A673 (cell line): ENCODE measurements at regions not wholly inside any gene's neighbourhood (a gene's known extent, or its start where the extent isn't known, plus 50 kb on each side); places are given as distances from the start of the nearest gene placed in this dataset.
"Not testable (repeated sequence)": the region's sequence is repeated elsewhere in the genome, so short reads cannot be mapped to it uniquely, and the experiment has no call there.

Experiments used
- BruUV-seq: library from RNA; stranded (reverse); fragments of 400-500 nt; replicated peaks from 2 replicates; lab custom pipeline; 2021; lab: Mats Ljungman, UMichigan
- CTCF ChIA-PET: fragments of 300-600 bp; sonication (Branson Sonifier 250); formaldehyde crosslinking; loops from one replicate; lab custom pipeline; 2022; ENCODE audit warnings: antibody characterized with exemption; lab: Charles Lee
- POLR2A ChIA-PET: fragments of 300-600 bp; sonication (Branson Sonifier 250); formaldehyde crosslinking; loops from one replicate; lab custom pipeline; 2022; ENCODE audit warnings: antibody characterized with exemption; ENCODE audit not compliant: low non-redundant PET; lab: Charles Lee
- DNase-seq: peaks from one replicate; pipeline ENCODE4 v3.0.0-alpha.2; 2015; ENCODE audit warnings: low spot score
- H3K27ac ChIP-seq: fragments of 200-600 bp; sonication (generic); 2 replicates; pipeline ENCODE4 v1.5.1; 2016; ENCODE audit warnings: mixed run types, low read depth, mild to moderate bottlenecking, mixed read lengths, antibody characterized with exemption, low read length; ENCODE audit not compliant: poor library complexity, severe bottlenecking
- H3K27me3 ChIP-seq: fragments of 200-600 bp; sonication (generic); replicated peaks from 2 replicates; pipeline ENCODE4 v1.6.1; 2017; ENCODE audit warnings: mixed run types, low read depth, mild to moderate bottlenecking, mixed read lengths, antibody characterized with exemption, low read length; ENCODE audit not compliant: insufficient read depth, poor library complexity
- H3K36me3 ChIP-seq: fragments of 200-600 bp; sonication (generic); 2 replicates; pipeline ENCODE4 v1.6.1; 2016; ENCODE audit warnings: mixed run types, mild to moderate bottlenecking, mixed read lengths, antibody characterized with exemption, low read length; ENCODE audit not compliant: insufficient read depth, poor library complexity, severe bottlenecking
- H3K4me1 ChIP-seq: fragments of 200-600 bp; sonication (generic); 2 replicates; pipeline ENCODE4 v1.6.1; 2017; ENCODE audit warnings: mixed run types, mild to moderate bottlenecking, mixed read lengths, antibody characterized with exemption, low read length; ENCODE audit not compliant: insufficient read depth, poor library complexity, severe bottlenecking
- H3K4me3 ChIP-seq: fragments of 200-600 bp; sonication (generic); 2 replicates; pipeline ENCODE4 v1.5.1; 2016; ENCODE audit warnings: low read depth, mixed run types, mild to moderate bottlenecking, mixed read lengths, low read length; ENCODE audit not compliant: poor library complexity, severe bottlenecking
- H3K9me3 ChIP-seq: fragments of 200-600 bp; sonication (generic); 2 replicates; pipeline ENCODE4 v1.6.1; 2016; ENCODE audit warnings: mixed run types, low read depth, mild to moderate bottlenecking, mixed read lengths, antibody characterized with exemption, low read length; ENCODE audit not compliant: poor library complexity, severe bottlenecking
- EZH2 ChIP-seq: fragments of 200-600 bp; sonication (generic); IDR thresholded peaks from 2 replicates; pipeline ENCODE4 v1.6.1; 2017; ENCODE audit warnings: borderline replicate concordance, low read depth, mild to moderate bottlenecking, mixed read lengths, antibody characterized with exemption, low read length; ENCODE audit not compliant: poor library complexity, severe bottlenecking
- intact Hi-C: fragments of 100-400 bp; cut with micrococcal nuclease; formaldehyde crosslinking; loops from one replicate; pipeline ENCODE4 v1.10.0; 2022; ENCODE audit not compliant: unreplicated experiment
- TF ChIP-seq, protein P1 (sequence below): fragments of 300-800, 200-600 bp; sonication (generic); conservative IDR thresholded peaks from 2 replicates; pipeline ENCODE4 v1.5.1; 2017; ENCODE audit warnings: low read depth, mild to moderate bottlenecking, antibody characterized with exemption, low read length, moderate library complexity, mixed read lengths

- ChIA-PET CTCF (no interaction called here), POLR2A (no interaction called here)
- Histone ChIP-seq H3K4me3 (no peak overlapping the region), H3K27me3 (peaks cover 13% of the 10 kb centered on the region), H3K27ac (no peak overlapping the region), H3K4me1 (no peaks in the 10 kb centered on the region), H3K36me3 (no peaks in the 10 kb centered on the region), H3K9me3 (no peaks in the 10 kb centered on the region)
- no TSS peak for BruUV-seq
- intact Hi-C loops, result no loop called here
- no peak for DNase-seq
- TF ChIP-seq, protein P1, sequence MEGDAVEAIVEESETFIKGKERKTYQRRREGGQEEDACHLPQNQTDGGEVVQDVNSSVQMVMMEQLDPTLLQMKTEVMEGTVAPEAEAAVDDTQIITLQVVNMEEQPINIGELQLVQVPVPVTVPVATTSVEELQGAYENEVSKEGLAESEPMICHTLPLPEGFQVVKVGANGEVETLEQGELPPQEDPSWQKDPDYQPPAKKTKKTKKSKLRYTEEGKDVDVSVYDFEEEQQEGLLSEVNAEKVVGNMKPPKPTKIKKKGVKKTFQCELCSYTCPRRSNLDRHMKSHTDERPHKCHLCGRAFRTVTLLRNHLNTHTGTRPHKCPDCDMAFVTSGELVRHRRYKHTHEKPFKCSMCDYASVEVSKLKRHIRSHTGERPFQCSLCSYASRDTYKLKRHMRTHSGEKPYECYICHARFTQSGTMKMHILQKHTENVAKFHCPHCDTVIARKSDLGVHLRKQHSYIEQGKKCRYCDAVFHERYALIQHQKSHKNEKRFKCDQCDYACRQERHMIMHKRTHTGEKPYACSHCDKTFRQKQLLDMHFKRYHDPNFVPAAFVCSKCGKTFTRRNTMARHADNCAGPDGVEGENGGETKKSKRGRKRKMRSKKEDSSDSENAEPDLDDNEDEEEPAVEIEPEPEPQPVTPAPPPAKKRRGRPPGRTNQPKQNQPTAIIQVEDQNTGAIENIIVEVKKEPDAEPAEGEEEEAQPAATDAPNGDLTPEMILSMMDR, result no peak
- no peak for TF ChIP-seq EZH2
Measured at GRCh38 chr5:166286832-166287231, 2004.6 kb upstream of the WWC1 start.

- intact Hi-C loops, result no loop called here
- Histone ChIP-seq H3K27ac (no peak overlapping the region), H3K4me3 (no peak overlapping the region), H3K4me1 (no peaks in the 10 kb centered on the region), H3K9me3 (no peaks in the 10 kb centered on the region), H3K36me3 (no peaks in the 10 kb centered on the region), H3K27me3 (peaks cover 13% of the 10 kb centered on the region)
- no peak for TF ChIP-seq EZH2
- TF ChIP-seq, protein P1, result no peak
- ChIA-PET POLR2A (no interaction called here), CTCF (no interaction called here)
- no TSS peak for BruUV-seq
- DNase-seq, result no peak
Measured at GRCh38 chr5:166287866-166288265, 2003.6 kb upstream of the WWC1 start.

DNA sequence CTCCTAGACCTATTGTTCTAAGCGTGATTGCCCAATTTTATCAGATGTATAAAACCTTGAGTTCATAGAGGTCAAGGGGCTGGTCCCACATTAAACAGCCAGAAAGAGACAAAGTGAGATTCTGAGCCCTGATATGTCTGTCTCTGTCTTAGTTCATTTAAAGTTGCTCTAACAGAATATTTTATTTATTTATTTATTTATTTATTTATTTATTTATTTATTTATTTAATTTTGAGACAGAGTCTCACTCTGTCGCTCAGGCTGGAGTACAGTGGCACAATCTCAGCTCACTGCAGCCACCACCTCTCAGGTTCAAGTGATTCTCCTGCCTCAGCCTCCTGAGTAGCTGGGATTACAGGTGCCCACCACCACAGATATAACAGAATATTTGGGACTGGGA lies 1999.6 kb upstream of the WWC1 start:
- CTCF ChIA-PET, result not testable (repeated sequence)

DNA sequence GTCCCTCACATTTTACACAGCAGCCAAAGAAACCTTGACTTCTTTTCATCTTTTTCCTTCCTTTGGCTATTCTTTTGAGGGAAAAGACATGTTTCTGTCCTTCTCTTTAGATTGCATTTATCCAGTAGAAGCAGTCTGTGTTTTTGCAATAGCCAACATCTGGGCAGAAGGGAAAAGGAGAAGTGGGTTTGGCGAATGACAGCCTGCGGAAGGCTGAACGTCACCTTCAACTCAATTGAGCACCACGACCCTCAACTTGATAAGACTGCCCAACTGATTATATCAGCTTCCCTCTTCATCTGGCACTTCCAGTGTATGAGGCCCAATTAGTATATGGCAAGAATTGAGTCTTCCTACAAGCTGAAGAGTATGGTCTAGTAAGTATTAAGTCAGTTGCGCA lies 1997.6 kb upstream of the WWC1 start:
- H3K36me3 ChIP-seq, result no peaks in the 10 kb centered on the region
- no peaks in the 10 kb centered on the region for H3K9me3 ChIP-seq
- intact Hi-C loops, result no loop called here
- DNase-seq, result no peak
- H3K27ac ChIP-seq, result no peak overlapping the region
- BruUV-seq, result no TSS peak
- ChIA-PET CTCF (no interaction called here), POLR2A (no interaction called here)
- TF ChIP-seq, protein P1, result no peak
- TF ChIP-seq EZH2, result no peak
- no peaks in the 10 kb centered on the region for H3K27me3 ChIP-seq
- no peak overlapping the region for H3K4me3 ChIP-seq
- H3K4me1 ChIP-seq, result no peaks in the 10 kb centered on the region

More for the DNA sequence above, 1999.6 kb upstream of the WWC1 start:
- H3K27me3 ChIP-seq, H3K36me3 ChIP-seq, H3K9me3 ChIP-seq, H3K4me1 ChIP-seq, POLR2A ChIA-PET, BruUV-seq, H3K4me3 ChIP-seq, H3K27ac ChIP-seq, intact Hi-C loops, DNase-seq: not testable (repeated sequence)
